ENCODE measurements at regions not wholly inside any gene's neighbourhood (a gene's known extent, or its start where the extent isn't known, plus 50 kb on each side); places are given as distances from the start of the nearest gene placed in this dataset.

DNA sequence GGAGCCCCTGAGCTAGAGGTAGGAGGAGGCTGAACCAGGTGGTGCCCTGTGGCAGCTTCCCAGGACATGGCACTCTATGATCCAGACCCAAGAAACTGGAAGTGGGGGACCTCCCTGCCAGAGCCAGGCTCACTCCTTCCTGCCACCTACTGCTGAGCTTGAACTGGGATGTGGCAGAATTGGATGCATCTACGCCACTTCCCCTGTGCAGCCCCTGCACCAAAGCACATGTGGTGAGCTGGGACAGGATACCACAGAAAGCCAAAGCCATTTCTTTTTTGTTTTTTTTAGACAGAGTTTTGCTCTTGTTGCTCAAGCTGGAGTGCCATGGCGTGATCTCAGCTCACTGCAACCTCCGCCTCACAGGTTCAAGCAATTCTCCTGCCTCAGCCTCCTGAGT is 518.0 kb upstream of the PPP2R3A start:
- TF ChIP-seq, protein P1, sequence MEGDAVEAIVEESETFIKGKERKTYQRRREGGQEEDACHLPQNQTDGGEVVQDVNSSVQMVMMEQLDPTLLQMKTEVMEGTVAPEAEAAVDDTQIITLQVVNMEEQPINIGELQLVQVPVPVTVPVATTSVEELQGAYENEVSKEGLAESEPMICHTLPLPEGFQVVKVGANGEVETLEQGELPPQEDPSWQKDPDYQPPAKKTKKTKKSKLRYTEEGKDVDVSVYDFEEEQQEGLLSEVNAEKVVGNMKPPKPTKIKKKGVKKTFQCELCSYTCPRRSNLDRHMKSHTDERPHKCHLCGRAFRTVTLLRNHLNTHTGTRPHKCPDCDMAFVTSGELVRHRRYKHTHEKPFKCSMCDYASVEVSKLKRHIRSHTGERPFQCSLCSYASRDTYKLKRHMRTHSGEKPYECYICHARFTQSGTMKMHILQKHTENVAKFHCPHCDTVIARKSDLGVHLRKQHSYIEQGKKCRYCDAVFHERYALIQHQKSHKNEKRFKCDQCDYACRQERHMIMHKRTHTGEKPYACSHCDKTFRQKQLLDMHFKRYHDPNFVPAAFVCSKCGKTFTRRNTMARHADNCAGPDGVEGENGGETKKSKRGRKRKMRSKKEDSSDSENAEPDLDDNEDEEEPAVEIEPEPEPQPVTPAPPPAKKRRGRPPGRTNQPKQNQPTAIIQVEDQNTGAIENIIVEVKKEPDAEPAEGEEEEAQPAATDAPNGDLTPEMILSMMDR (IDR thresholded peaks at IDR 0.05; ENCODE audit: control extremely low read depth, extremely low read depth, low read depth, missing control alignments) = no peak
- POLR2A ChIA-PET = no interaction called here
- DNase-seq (ENCODE audit: extremely low spot score) = no peak
- CTCF ChIA-PET = interaction anchor here (1.3 kb wide), 1 partner anchor 15 kb away, joined by 4 read pairs; no protein-coding TSS in a partner anchor

DNA sequence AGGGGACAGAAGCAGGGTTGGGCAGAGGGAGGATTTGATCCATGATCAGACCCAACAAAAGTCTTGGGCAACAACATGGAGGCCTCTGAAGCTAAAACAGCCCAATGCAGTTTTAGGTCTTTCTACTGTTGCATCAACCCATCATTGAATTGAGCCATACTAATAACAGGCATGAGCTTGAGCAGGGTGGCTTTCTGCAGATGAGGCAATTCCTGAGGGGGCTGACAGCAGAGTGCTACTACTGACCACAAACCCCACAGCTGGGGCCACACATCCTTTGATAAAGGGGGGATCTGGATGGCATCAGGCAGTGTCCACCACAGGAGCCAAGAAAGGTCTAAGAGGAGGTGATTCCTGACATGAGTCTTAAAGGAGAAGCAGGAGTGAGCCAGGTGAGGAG is 517.0 kb upstream of the PPP2R3A start:
- DNase-seq (ENCODE audit: extremely low spot score) = no peak
- POLR2A ChIA-PET = no interaction called here
- TF ChIP-seq, protein P1 (IDR thresholded peaks at IDR 0.05; ENCODE audit: control extremely low read depth, extremely low read depth, low read depth, missing control alignments) = no peak
- CTCF ChIA-PET = no interaction called here

DNA sequence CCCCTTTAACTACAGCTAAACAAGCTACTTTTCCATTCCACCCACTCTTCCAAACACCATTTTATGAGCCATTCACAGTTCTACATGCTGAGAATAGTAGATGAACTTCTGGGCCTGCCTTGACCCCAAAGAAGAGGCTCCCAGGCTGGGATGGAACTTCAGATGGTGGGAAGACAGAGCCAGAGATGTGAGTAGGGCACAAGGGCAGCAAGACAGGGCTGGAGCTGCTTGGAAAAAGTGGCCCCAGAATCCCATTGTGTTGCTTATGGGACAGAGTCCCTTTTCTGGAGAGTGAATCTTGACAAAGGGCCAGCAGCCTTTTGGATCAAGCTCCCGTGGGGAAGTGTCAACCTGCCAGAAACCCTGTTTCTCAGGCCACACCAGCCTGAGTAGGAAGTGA is 516.5 kb upstream of the PPP2R3A start:
- TF ChIP-seq, protein P1 (IDR thresholded peaks at IDR 0.05; ENCODE audit: control extremely low read depth, extremely low read depth, low read depth, missing control alignments) = no peak
- no peak for DNase-seq (ENCODE audit: extremely low spot score)
- POLR2A ChIA-PET = no interaction called here
- CTCF ChIA-PET = no interaction called here

DNA sequence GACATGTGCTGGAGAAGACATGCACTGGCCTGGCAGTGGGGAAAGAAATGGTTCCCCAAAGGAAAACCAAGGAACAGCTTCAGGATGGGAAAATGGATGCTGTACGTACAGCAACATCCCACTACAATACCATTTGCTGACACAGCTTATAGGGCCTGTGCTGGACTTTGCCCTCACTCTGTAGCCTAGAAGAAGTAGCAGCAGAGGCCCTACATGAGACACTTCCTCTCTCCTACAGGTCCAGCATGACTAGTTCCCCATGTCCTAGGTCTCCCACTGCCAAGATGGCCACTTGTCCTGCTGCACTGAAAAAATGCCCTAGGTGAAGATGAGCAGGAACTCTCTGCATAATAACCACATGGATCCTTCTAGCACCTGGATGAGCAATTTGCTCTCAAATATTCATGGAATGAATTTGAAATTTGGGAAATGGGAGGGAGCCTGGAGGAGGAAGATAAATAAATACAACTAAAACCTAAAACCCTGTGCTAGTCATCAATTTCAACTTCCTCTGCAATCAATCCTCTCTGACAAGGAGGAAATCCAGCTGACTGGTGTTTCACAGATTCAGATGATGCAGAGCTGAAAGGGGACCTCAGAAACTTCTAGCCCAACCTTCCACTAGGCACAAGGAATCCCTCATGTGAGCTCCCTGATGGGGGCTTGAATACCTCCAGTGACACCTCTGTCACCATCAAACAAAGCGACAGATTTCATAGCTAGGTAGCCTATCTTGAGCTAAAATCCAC is 514.3 kb upstream of the PPP2R3A start:
- ChIA-PET POLR2A (no interaction called here), CTCF (no interaction called here)
- TF ChIP-seq, protein P1 (IDR thresholded peaks at IDR 0.05; ENCODE audit: control extremely low read depth, extremely low read depth, low read depth, missing control alignments) = no peak
- no peak for DNase-seq (ENCODE audit: extremely low spot score)

DNA sequence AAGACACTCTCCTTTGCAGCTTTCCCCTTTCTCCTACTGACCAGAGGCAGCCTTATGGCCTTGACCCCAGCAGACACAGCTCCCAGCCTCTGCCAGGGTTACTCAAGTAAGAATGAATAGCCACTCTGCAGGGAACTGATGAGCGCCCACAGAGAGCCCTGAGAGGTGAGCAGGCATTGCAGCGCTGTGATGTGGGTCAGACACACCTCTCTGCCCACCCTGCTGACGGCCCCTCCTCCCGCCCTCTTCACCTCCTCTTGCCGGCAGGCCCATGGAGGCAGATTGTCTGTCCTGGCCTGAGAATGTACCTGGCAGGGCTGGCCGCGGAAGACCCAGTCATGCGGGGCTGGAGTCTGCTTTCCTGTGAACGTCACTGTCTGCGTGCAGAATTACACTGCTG is 512.6 kb upstream of the PPP2R3A start:
- ChIA-PET POLR2A (no interaction called here), CTCF (no interaction called here)
- TF ChIP-seq, protein P1 (IDR thresholded peaks at IDR 0.05; ENCODE audit: control extremely low read depth, extremely low read depth, low read depth, missing control alignments) = no peak

DNA sequence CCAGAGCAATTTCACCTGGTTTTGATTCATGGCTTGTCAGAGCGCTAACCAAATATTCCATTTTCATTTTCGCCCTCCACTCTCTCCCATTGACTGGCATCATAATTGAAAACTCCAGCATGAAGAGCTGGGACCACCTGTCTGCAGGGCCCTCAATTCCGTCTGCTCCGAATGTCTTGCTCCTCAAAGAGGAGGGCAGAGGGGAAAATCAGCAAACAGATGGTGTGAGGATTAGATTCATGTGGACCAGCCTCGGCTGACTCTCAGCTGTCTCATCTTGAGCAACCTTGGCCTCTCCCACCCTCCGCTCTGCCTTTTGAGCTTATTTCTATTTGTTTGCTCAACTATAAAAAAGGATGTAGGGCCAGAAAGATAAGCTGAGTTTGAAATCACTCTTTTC is 512.2 kb upstream of the PPP2R3A start:
- ChIA-PET CTCF (no interaction called here), POLR2A (no interaction called here)
- no peak for DNase-seq (ENCODE audit: extremely low spot score)

More for the DNA sequence above, 512.6 kb upstream of the PPP2R3A start:
- DNase-seq (ENCODE audit: extremely low spot score) = no peak

More for the DNA sequence above, 512.2 kb upstream of the PPP2R3A start:
- TF ChIP-seq, protein P1 (IDR thresholded peaks at IDR 0.05; ENCODE audit: control extremely low read depth, extremely low read depth, low read depth, missing control alignments) = no peak
